ENCODE measurements at regions not wholly inside any gene's neighbourhood (a gene's known extent, or its start where the extent isn't known, plus 50 kb on each side); places are given as distances from the start of the nearest gene placed in this dataset.
"Not testable (repeated sequence)": the region's sequence is repeated elsewhere in the genome, so short reads cannot be mapped to it uniquely, and the experiment has no call there.

GRCh38 chr5:7305000-7305674 lies 90.8 kb upstream of the ADCY2 start:
- H3K9me3 ChIP-seq (replicated peaks in 1 of 3); H3K27me3 ChIP-seq; H3K4me1 ChIP-seq (replicated peaks in 1 of 2); intact Hi-C loops (cut with DNase I); H3K27ac ChIP-seq; DNase-seq; H3K4me3 ChIP-seq; H3K36me3 ChIP-seq (replicated peaks in 1 of 2): not testable (repeated sequence)
- WGBS, 4 donors = 64 to 82% (median 72%) methylated on average over 4 to 6 of the region's 6 CpGs

GRCh38 chr5:7306556-7306955 lies 89.4 kb upstream of the ADCY2 start:
- intact Hi-C loops (cut with DNase I); H3K4me3 ChIP-seq; H3K9me3 ChIP-seq (replicated peaks in 1 of 3); DNase-seq; H3K27ac ChIP-seq; H3K27me3 ChIP-seq; H3K36me3 ChIP-seq (replicated peaks in 1 of 2); H3K4me1 ChIP-seq (replicated peaks in 1 of 2): not testable (repeated sequence)
- 87 to 95% (median 94%) methylated on average over 7 to 10 of the region's 10 CpGs for WGBS, 4 donors

GRCh38 chr5:7307709-7308108 lies 88.2 kb upstream of the ADCY2 start:
- H3K36me3 ChIP-seq (replicated peaks in 1 of 2); H3K27me3 ChIP-seq; H3K9me3 ChIP-seq (replicated peaks in 1 of 3); H3K27ac ChIP-seq; intact Hi-C loops (cut with DNase I); H3K4me3 ChIP-seq; H3K4me1 ChIP-seq (replicated peaks in 1 of 2); DNase-seq: not testable (repeated sequence)
- 84 to 94% (median 87%) methylated on average over 6 of the region's 6 CpGs; no CpG with 5 or more reads in 1 of the 4 donors for WGBS, 4 donors

- H3K27me3 ChIP-seq; H3K36me3 ChIP-seq (replicated peaks in 1 of 2); H3K9me3 ChIP-seq (replicated peaks in 1 of 3); H3K4me3 ChIP-seq; DNase-seq; H3K27ac ChIP-seq; intact Hi-C loops (cut with DNase I); H3K4me1 ChIP-seq (replicated peaks in 1 of 2): not testable (repeated sequence)
- 43 to 58% (median 49%) methylated on average over 6 of the region's 6 CpGs for WGBS, 4 donors
Measured at GRCh38 chr5:7309715-7310114, 86.2 kb upstream of the ADCY2 start.

- intact Hi-C loops (cut with DNase I); H3K9me3 ChIP-seq (replicated peaks in 1 of 3): not testable (repeated sequence)
Measured at GRCh38 chr5:7310656-7311055, 85.3 kb upstream of the ADCY2 start.

GRCh38 chr5:7315118-7315517 lies 80.8 kb upstream of the ADCY2 start:
- WGBS, 4 donors = 59 to 82% (median 70%) methylated on average over 2 of the region's 2 CpGs
- TF ChIP-seq CTCF (IDR thresholded peaks at IDR 0.05) = no peak
- TF ChIP-seq POLR2A (IDR thresholded peaks at IDR 0.05) = no peak
- Histone ChIP-seq H3K4me1 (replicated peaks in 1 of 2) (no peaks in the 10 kb centered on the region), H3K9me3 (replicated peaks in 1 of 3) (no peaks in the 10 kb centered on the region), H3K4me3 (no peak overlapping the region), H3K27ac (no peak overlapping the region), H3K36me3 (replicated peaks in 1 of 2) (no peaks in the 10 kb centered on the region), H3K27me3 (no peaks in the 10 kb centered on the region)
- DNase-seq = no peak
- intact Hi-C loops (cut with DNase I) = no loop called here

More at GRCh38 chr5:7310656-7311055, 85.3 kb upstream of the ADCY2 start:
- WGBS, 4 donors = 46 to 69% (median 67%) methylated on average over 4 of the region's 4 CpGs
- H3K27me3 ChIP-seq; H3K36me3 ChIP-seq (replicated peaks in 1 of 2); H3K4me3 ChIP-seq; H3K4me1 ChIP-seq (replicated peaks in 1 of 2); DNase-seq; H3K27ac ChIP-seq: not testable (repeated sequence)

GRCh38 chr5:7317751-7318150 lies 78.2 kb upstream of the ADCY2 start:
- no peak for TF ChIP-seq CTCF (IDR thresholded peaks at IDR 0.05)
- TF ChIP-seq POLR2A (IDR thresholded peaks at IDR 0.05) = no peak
- intact Hi-C loops (cut with DNase I) = no loop called here
- Histone ChIP-seq H3K27ac (no peak overlapping the region), H3K4me1 (replicated peaks in 1 of 2) (no peaks in the 10 kb centered on the region), H3K9me3 (replicated peaks in 1 of 3) (no peaks in the 10 kb centered on the region), H3K36me3 (replicated peaks in 1 of 2) (no peaks in the 10 kb centered on the region), H3K4me3 (no peak overlapping the region), H3K27me3 (no peaks in the 10 kb centered on the region)
- DNase-seq = no peak
- 39 to 82% (median 66%) methylated on average over 2 of the region's 2 CpGs for WGBS, 4 donors
